ENCODE measurements at regions not wholly inside any gene's neighbourhood (a gene's known extent, or its start where the extent isn't known, plus 50 kb on each side); places are given as distances from the start of the nearest gene placed in this dataset.

DNA sequence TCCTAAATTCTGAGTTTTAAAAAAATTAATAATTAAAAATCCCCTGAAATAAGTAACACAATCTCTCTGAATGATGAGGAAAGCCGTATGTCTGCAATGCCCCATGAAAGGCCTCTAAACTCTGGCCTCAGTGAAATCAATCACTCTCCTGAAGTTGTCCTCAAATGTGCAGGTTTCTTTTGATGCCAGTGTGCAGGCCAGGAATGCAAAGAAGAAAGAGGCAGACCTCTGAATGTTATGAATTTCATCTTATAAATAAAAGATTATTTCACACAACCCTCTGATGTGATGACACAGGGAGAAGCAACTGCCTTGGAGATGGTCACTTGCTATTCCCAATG is 121.8 kb downstream of the TBXT start:
- TF ChIP-seq, protein P1, sequence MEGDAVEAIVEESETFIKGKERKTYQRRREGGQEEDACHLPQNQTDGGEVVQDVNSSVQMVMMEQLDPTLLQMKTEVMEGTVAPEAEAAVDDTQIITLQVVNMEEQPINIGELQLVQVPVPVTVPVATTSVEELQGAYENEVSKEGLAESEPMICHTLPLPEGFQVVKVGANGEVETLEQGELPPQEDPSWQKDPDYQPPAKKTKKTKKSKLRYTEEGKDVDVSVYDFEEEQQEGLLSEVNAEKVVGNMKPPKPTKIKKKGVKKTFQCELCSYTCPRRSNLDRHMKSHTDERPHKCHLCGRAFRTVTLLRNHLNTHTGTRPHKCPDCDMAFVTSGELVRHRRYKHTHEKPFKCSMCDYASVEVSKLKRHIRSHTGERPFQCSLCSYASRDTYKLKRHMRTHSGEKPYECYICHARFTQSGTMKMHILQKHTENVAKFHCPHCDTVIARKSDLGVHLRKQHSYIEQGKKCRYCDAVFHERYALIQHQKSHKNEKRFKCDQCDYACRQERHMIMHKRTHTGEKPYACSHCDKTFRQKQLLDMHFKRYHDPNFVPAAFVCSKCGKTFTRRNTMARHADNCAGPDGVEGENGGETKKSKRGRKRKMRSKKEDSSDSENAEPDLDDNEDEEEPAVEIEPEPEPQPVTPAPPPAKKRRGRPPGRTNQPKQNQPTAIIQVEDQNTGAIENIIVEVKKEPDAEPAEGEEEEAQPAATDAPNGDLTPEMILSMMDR (IDR thresholded peaks at IDR 0.05), result no peak
- no peak for TF ChIP-seq POLR2A (IDR thresholded peaks at IDR 0.05)

Measured in uterus (tissue), 2 donors.